Fibroblast of skin of scalp (primary cell): ENCODE measurements at regions not wholly inside any gene's neighbourhood (a gene's known extent, or its start where the extent isn't known, plus 50 kb on each side); places are given as distances from the start of the nearest gene placed in this dataset.
A peak's percentile ranks its signal among the peaks of the same experiment; 100 is the strongest.
"Not testable (repeated sequence)": the region's sequence is repeated elsewhere in the genome, so short reads cannot be mapped to it uniquely, and the experiment has no call there.

Experiments used
- DNase-seq: peaks from one replicate; pipeline ENCODE4 v3.0.0-alpha.2; 2013

DNA sequence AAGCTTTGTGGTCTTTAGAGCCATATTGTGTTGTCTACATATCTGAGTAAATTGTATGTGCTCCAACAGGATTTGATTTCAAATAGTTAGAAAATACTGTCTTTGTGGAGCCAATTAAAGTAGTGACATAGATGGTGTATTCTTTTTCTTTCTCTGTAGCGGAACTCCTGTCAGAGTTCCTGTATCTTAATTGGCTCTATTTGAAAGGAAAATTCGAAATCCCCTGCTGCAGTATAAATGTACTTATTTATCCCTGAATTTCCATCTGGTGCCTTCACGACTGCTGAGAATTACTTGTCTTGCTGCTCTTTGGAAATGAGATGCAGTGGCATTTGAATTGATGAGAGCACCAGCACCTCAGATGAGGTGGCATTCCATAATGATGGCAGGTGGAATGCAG, 546.7 kb upstream of the SGCD start:
- no peak for DNase-seq

DNA sequence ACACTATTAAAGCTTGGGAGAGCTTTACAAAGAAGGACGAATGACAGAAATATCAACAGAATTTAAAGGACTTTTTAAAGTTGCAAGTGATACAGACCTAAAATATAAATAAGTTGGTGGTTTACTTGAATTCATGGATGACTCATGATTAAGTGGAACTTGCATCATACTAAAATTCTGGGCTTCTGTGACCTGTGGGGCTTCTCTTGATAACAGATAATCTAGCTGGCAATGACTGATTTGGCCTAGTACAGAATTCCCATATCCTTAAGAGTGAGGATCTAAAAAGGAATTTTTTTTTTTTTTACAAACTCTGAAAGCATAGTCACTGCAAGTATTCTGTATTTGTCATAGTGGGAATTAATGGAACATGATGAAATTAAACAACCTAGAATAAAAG, 543.7 kb upstream of the SGCD start:
- DNase-seq: peak; percentile 76

DNA sequence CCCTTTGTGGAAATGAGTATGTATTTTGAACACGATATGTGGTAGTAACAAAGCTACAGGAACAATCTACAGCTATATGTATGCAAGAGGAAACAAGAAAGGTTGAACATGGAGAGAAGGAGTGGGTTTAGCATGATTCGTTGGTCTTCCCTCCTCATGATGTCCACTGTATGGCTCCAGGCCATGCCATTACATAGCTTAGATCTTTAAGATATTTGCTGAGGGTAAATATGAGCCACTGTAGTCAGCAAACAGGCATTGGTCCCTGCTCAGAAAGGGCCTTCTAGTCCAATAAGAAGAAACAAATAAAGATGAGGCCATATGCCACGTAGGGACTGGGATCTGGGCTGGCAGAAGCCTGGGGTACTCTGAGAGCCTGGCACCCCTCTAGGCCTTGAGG, 543.2 kb upstream of the SGCD start:
- peak; percentile 51 for DNase-seq

DNA sequence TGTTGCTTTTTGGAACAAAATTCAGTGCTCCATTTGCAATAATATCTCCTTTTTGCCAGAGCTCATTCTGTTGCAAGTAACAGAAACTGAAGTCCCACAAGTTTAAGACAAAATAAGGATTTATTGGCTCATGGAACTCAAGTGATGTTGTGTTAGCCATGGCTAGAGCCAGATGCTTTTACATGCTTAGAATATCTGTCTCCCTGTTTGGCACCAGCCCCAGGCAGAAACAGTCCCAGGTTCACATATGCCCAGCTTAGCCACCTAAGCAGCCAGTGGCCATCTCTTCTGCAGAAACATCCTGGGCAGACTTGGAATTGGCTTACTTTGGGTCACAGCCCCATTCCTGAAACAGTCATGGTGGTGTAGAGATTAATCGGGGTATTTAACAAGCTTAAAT, 540.9 kb upstream of the SGCD start:
- DNase-seq: peak; percentile 27

DNA sequence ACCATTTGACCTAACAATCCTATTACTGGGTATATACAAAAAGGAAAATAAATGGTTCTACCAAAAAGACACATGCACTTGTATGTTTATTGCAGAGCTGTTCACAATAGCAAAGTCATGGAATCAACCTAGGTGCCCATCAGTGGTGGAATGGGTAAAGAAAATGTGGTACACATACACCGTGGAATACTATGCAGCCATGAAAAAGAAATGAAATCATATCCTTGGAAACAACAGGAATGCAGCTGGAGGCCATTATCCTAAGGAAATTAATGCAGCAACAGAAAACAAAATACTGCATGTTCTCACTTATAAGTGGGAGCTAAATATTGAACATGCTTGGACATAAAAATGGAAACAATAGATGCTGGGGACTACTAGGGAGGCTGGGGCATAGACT, 534.1 kb upstream of the SGCD start:
- DNase-seq: no peak

DNA sequence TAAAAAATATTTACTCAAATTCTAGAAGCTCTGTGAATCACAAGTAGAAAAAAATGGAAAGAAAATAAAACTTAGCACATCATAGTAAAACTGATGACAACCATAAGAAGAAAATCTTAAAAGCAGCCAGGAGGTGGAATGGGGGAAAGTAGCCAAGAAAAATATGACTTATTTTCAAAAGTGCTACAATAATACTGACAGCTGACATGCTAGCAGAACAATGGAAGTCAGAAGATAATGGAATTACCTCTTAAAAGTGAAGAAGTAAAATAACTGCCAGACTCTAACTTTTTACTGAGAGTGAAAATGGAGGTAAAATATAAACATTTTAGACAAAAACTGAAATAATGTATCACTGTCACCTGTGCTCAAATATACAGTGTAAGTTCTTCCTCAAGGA, 532.2 kb upstream of the SGCD start:
- peak; percentile 37 for DNase-seq

DNA sequence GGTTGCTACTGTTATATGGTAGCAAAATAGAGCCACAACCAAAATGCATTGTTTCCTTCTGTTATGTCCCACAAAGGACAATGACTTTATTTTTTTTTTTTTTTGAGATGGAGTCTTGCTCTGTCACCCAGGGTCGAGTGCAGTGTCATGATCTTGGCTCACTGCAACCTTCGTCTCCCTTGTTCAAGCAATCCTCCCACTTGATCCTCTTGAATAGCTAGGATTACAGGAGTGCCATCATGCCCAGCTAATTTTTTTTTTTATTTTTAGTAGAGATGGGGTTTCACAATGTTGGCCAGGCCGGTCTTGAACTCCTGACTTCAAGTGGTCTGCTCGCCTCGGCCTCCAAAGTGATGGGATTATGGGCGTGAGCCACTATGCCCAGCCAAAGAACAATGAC, 527.7 kb upstream of the SGCD start:
- DNase-seq: no peak

DNA sequence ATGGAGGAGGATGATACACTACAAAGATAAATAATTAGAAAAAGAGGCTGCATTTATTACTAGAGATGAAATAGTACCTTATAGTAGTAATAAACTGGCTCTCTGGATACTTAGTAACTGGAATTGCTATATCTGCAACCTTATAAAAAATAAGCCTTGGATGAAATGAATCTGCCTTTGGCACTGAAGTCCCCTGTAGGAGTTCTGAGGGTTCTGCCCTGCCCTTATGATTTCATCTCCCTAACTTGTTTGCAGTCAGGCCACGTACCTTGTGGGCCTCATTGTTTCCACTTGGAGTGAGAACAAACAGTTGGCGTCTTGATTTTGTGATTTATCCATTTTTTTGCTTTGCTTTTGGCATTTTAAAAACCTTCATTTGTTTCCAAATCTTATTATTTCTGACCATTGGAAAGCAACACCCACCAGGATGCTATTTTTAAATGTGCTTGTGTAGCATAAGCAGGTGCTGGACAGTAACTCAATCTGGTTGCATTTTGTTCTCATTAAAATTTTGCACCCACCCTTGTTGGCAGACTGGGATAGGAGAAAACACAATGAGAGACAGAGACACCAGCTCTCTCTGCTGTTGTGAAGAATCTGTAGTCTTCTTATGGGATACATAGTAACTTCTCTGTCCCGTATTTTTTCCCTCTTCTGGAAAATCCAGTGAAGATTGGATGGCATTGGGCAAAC, 518.9 kb upstream of the SGCD start:
- DNase-seq: no peak

DNA sequence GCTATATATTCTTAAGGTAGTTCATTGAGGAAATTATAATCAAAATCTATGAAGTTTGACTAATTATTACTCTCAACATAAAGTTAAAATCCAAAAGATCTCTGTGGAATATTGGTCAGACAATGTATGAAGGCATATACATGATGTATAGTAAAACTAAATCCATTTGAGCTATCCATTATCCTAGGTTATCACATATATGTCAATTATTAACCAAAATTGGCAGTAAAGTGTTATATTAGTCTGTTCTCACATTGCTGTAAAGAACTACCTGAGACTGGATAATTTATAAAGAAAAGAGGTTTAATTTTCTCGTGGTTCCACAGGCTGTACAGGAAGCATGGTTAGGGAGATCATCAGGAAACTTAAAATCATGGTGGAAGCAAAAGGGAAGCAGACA, 511.7 kb upstream of the SGCD start:
- no peak for DNase-seq

DNA sequence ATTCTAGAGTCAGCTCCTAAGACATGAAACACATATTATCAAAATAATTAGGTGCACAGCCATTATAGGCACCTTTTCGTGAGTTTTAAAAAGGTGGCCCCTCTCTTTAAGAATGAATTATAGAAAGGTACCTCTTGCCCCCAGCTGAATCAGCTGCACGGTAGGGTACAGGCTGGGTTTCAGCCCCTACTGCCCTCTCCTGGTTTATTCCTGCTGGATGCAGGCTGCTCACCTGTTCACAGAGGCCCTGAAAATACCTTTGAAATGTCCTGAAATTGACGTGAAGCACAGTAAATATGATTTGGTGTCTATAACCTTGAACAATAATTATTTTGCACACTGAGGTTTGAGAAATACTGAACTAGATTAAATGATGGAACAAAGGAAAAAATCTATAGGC, 504.8 kb upstream of the SGCD start:
- DNase-seq: no peak

DNA sequence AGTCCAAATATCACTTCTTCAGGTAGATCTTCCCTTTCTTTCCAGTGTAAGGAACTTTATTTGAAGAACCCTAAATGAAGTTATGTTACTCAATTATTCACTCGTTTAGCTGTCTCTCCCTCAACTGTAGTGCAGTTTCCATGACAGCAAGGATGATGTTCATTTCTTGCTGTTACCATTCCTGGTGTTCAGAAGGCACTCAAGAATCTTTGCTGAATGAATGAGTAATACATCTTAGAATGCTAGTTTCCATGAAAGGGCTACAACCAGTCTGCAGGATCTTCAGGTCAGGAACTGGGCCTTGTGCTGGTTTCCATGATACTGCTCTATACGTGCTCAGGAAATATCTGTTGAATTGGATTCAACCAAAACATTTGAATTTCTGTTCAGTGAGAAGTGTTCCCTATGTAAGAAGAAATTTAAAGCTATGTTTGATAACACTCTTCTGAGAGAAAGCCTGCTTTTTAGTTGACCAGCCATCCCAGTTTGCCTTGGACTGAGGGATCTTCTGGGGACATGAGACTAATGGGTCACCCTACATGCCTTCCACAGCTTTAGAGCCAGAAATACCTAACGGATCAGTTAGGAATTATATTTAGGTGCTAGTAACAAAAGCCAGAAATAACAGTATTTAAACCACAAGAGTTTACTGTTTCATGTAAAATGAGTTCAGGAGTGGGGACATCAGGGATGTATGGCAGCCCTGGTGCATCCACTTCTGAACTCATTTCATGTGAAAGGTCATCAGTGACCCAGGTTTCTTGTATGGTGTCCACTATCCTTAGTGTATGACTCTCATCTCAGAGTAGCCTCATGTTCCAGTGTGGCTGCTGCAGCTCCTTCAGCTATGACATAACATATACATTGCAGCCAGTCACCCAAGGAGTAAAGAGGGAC, 500.1 kb upstream of the SGCD start:
- DNase-seq: peak; percentile 67

DNA sequence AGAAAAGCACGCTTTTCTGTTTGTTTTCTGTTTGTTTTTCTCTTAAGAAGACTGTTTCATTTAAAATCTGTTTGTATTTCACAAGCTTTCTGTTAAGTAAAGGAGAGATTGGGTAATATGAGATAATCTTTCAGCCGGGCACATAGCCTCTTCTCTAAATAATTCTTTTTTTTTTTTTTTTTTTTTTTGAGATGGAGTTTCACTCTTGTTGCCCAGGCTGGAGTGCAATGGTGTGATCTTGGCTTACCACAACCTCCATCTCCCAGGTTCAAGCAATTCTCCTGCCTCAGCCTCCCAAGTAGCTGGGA, 499.5 kb upstream of the SGCD start:
- DNase-seq: not testable (repeated sequence)

DNA sequence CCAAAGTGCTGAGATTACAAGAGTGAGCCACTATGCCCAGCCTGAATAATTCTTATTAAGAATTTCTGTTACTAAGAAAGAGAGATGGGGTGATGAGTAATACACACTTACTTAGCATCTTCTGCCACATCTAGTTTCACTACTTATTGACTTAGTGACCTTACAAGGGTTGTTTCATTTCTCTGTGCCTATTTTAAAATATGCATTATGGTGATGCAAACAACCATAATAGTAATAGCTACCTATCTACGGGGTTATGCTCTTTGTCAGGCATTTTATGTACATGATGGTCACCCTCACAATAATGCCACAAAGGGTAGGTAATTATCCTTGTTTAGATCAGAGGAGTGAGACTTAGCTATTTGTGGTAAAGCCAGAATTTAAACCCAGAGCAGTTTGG, 499.0 kb upstream of the SGCD start:
- no peak for DNase-seq

DNA sequence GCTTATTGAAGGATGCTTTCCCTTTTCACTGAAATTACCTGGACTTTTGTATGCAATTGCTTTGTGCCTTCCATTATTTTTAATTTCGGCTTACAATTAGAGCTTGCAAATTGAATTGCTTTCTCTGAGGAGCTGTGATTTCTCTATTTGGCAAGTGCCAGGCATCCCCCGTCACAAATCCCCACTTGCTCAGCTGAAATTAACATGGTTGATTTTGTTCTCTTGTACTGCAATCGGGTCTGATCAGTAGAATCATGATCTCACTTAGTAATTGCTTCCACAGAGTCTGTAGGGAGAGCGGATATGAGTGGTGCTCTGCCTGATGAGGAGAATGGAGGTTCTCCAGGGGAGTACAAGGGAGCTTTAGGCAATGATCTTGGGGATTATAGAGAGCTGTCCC, 495.5 kb upstream of the SGCD start:
- DNase-seq: no peak

DNA sequence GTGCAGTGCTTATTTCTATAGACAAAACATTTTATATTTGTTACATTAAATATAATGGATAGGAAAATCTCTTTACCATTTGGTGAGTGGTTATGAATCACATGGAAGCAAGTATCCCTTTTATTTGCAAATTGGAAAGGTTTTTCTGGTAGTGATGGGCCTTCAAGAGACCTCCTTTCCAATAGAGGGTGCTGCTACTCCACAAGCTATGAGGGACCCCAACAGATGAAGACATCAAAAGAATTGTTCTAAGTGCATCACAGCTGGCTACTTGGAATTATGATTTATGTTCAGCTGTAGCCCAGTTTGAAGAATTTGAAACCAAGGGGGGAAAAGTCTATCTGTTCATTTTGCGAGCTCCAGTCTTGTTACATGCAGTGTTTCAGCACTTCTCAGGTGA, 493.7 kb upstream of the SGCD start:
- DNase-seq: peak; percentile 66

DNA sequence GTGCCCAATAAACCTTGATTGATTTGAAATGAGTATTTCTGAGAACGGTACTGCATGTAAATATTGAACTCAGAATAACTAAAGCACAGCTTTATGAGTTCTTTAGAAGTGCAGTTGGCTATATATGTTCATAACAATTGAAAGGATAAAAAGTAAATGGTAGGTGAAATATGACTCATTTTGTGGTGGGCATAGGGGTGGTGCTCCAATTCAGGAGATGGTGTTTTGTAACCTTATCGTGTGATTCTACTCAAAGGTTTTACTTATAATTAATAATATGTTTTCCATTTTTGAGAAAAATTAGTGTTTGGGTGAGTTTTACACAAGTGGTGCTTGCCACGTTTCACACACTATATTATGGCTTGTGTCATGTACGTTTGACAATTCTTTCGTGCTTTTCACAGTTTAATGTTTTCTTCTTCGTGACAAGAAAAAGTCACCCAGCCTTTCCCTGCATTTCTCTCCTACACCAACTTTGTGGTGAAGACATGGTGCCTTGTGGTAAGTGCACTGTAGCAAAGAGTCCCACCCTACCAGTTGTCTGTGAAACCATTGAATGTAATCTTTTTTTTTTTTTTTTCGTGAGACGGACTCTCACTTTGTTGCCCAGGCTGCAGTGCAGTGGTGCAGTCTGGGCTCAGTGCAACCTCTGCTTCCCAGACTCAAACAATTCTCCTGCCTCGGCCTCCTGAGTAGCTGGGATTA, 492.5 kb upstream of the SGCD start:
- no peak for DNase-seq

DNA sequence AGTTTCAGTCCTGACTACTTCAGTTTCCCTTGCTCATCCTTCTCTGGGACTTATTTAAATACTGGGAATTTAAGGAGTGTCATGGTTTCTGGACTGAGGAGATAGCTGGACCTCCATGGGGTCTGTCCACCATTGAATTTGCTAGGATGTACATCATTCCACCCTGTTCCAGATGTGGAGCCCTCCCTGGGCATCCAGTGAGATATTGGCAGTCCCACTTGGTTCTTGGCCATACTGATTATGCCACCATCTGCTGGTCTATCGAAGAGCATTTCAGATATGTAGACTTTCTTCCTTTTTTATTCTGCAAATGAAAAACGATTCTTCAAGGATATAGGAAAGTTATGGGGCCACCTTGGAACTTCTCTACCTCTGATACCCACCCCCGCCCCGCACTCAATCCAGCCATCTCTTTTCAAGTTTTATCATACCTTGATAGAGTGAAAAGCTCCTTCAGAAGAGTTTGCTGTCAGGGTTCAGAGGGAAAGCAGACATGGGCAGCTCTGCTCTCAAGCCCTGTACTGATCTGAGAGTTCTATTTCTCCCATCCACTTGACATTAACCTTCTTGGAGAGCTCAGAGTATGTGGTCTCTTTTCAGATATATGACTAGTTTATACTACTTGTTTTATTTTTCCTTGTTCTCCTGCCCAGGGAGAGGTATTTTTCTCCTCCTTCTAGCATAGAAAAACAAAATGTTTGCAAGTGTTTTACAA, 490.7 kb upstream of the SGCD start:
- DNase-seq: no peak

DNA sequence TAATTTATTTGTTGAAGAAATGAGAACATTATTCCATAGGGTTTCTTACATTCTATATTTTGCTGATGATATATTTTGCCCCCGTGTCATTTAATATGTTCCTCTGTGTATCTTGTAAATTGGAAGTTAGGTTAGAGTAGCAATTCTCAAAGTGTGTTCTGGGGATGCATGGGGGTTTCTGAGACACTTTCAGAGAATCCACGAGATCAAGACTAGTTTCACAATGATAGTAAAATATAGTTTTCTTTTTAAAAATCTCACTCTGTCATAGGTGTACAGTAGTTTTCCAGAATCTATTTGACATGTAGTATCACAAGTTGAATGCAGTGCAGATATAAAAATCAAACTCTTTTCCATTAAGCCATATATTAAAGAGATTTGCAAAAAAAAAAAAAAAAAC, 488.6 kb upstream of the SGCD start:
- no peak for DNase-seq

DNA sequence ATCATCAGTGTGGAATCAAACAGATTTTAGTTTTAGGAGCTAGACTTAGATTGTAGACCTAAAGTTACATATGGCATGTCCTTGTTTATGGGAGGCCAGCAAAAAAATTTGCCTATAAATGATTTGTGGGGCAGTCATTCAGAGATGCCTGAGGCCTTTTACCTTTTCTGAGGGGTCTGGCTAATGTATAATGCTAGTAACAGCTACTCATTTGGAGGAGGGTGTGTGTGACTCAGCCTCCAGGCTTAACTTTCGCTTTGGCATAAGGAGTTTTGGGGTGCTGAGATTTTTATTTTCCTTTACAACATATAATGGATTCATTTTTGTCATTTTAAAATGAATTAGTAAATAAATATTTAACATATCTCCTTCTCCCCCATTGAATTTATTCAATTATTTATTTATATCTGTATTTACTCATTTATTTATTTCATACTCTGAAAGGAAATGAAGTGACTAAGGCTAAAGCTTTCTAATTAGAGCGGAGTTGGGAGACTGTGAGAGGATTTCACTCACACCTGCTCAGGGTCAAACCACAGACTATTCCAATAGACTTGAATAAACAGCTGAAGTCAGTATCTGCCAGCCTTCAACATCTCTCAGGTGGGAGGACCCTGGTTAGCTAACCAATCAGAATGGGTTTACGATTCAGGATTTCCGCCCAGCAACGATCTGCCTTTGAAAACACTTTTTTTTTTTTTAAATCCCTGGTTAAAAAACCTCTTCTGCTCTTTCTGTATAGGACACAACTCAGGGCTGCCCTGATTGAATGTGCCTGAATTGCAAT, 487.5 kb upstream of the SGCD start:
- DNase-seq: no peak

DNA sequence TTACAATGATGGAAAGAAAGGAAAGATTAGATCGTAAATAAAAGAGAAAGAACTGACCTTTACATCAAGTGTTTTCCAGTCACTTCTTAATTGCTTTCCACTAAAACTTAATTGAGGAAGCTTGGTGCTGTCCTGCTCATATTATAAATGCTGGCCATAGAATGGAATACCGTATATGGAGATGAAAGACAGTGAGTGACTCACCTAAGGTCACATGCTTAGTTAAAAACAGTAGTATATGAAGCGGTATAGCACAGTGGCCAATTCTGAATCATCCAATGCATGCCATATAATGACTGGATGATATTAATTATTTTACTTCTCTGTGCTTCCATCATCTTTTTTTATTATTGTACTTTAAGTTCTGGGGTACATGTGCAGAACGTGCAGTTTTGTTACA, 482.4 kb upstream of the SGCD start:
- DNase-seq: peak; percentile 44

DNA sequence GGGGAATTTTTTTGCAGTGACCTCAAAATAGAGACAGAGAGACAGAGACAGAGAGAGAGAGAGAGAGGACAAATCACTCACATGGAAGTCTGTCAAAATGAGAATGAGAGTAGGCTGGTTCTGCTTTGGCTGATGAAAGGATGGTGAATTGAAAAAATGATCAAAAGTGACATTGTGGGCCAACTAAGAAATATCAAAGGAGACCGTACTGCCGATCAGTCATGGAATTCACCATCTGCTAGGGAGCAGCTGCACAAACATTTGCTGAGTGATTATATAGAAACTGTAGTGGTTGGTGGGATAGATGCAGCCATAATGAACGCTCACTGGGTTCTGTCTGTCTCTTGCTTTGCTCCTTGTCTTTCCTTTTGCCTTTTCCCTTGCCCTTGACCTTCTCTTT, 476.6 kb upstream of the SGCD start:
- no peak for DNase-seq

DNA sequence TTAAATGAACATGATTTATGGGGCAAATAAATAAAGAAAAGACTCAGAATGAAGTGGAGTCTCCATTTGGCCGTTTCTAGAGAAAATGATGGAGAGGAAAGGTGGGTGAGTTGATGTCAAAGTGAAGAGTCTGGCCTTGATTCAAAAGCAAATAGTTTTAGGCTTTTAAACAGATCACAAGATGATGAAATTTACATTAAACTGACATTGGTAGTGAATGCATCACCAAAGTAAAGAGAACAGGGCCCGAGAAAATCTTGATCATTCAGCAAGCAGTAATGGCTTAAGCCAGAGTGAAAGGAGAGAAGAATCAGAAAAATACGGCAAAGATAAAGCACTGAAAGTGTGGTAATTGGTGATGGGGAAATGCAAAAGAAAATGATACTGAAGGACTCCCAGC, 460.0 kb upstream of the SGCD start:
- peak; percentile 57 for DNase-seq
